GM19455 (cell line): ENCODE measurements at regions not wholly inside any gene's neighbourhood (a gene's known extent, or its start where the extent isn't known, plus 50 kb on each side); places are given as distances from the start of the nearest gene placed in this dataset.

ENCODE experiments used
- ATAC-seq: cut with Tn5 transposase; IDR thresholded peaks from one replicate; pipeline ENCODE4 v1.9.1; 2021; ENCODE audit not compliant: unreplicated experiment

GRCh38 chr18:24778810-24779418, 318.5 kb downstream of the HRH4 start:
- ATAC-seq: no peak

GRCh38 chr18:24782566-24782965, 322.1 kb downstream of the HRH4 start:
- ATAC-seq: no peak

- no peak for ATAC-seq
Observed at GRCh38 chr18:24785019-24785418, 324.6 kb downstream of the HRH4 start.

- ATAC-seq: no peak
Observed at GRCh38 chr18:24786027-24786426, 325.6 kb downstream of the HRH4 start.

GRCh38 chr18:24790347-24790746, 329.9 kb downstream of the HRH4 start:
- ATAC-seq: no peak

- ATAC-seq: no peak
Observed at GRCh38 chr18:24791751-24792545, 331.5 kb downstream of the HRH4 start.

- ATAC-seq: no peak
Observed at GRCh38 chr18:24793742-24794141, 333.3 kb downstream of the HRH4 start.

GRCh38 chr18:24795129-24795528, 334.7 kb downstream of the HRH4 start:
- no peak for ATAC-seq

- no peak for ATAC-seq
Observed at GRCh38 chr18:24797981-24798380, 337.5 kb downstream of the HRH4 start.

GRCh38 chr18:24799176-24799575, 338.7 kb downstream of the HRH4 start:
- ATAC-seq: no peak

GRCh38 chr18:24799720-24800119, 339.3 kb downstream of the HRH4 start:
- ATAC-seq: no peak

- no peak for ATAC-seq
Observed at GRCh38 chr18:24801001-24801400, 340.6 kb downstream of the HRH4 start.

- ATAC-seq: no peak
Observed at GRCh38 chr18:24802456-24802855, 342.0 kb downstream of the HRH4 start.

- no peak for ATAC-seq
Observed at GRCh38 chr18:24805156-24805555, 344.7 kb downstream of the HRH4 start.

- ATAC-seq: no peak
Observed at GRCh38 chr18:24809173-24809950, 348.9 kb downstream of the HRH4 start.

GRCh38 chr18:24810561-24811305, 350.3 kb downstream of the HRH4 start:
- no peak for ATAC-seq

- no peak for ATAC-seq
Observed at GRCh38 chr18:24811950-24812681, 351.7 kb downstream of the HRH4 start.

GRCh38 chr18:24814521-24814920, 354.1 kb downstream of the HRH4 start:
- ATAC-seq: no peak

GRCh38 chr18:24817150-24817549, 356.7 kb downstream of the HRH4 start:
- no peak for ATAC-seq

- no peak for ATAC-seq
Observed at GRCh38 chr18:24817587-24818371, 357.3 kb downstream of the HRH4 start.
